ENCODE measurements at regions not wholly inside any gene's neighbourhood (a gene's known extent, or its start where the extent isn't known, plus 50 kb on each side); places are given as distances from the start of the nearest gene placed in this dataset.
"Not testable (repeated sequence)": the region's sequence is repeated elsewhere in the genome, so short reads cannot be mapped to it uniquely, and the experiment has no call there.

DNA sequence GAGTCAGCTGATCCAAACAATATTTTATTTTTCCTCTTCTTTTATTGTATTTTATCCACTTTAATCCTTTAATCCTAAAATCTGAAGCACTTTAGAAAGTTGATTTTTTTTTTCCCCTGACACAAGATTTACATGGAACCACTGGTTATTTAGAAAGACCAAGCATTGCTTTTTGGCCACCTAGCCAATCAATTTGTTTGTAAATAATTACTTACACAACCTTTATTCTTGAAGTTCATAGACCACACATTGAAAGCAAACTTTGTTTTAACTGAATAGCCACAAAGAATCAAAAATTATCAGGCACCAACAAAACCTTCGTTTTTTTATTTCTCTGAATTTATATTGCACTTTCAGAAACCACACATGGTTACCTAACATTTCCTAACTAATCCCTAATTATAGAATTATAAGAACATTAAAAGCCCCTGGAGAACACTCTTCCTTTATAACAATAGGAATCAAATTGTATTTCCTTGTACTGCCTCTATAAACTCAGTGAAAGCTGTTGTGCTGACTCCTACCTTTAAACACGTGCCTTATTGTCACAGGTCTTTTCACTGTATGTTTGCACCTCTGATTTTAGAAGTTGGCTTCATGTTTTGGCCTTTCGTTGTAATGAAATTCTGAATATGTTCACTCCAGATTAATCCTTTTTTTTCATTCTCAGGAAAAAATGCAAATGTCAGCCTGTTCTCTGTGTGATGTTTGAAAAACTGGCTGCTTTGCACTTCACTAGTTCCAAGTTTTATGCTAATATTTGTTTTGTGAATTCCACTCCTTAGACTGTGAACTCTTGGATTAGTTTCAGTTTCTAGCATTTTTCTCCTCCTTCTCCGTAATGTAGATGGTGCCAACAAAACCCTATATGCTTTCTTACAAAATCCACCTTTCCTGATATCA is 1511.9 kb downstream of the REEP3 start:
- no peak for DNase-seq (ENCODE audit: low read depth)
- no peak overlapping the region for H3K4me3 ChIP-seq (ENCODE audit: control insufficient read depth, low read depth, low read length)
- TF ChIP-seq, protein P1, sequence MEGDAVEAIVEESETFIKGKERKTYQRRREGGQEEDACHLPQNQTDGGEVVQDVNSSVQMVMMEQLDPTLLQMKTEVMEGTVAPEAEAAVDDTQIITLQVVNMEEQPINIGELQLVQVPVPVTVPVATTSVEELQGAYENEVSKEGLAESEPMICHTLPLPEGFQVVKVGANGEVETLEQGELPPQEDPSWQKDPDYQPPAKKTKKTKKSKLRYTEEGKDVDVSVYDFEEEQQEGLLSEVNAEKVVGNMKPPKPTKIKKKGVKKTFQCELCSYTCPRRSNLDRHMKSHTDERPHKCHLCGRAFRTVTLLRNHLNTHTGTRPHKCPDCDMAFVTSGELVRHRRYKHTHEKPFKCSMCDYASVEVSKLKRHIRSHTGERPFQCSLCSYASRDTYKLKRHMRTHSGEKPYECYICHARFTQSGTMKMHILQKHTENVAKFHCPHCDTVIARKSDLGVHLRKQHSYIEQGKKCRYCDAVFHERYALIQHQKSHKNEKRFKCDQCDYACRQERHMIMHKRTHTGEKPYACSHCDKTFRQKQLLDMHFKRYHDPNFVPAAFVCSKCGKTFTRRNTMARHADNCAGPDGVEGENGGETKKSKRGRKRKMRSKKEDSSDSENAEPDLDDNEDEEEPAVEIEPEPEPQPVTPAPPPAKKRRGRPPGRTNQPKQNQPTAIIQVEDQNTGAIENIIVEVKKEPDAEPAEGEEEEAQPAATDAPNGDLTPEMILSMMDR (conservative IDR thresholded peaks at IDR 0.05; ENCODE audit: control insufficient read depth, insufficient read depth, low read depth, low read length) = no peak

DNA sequence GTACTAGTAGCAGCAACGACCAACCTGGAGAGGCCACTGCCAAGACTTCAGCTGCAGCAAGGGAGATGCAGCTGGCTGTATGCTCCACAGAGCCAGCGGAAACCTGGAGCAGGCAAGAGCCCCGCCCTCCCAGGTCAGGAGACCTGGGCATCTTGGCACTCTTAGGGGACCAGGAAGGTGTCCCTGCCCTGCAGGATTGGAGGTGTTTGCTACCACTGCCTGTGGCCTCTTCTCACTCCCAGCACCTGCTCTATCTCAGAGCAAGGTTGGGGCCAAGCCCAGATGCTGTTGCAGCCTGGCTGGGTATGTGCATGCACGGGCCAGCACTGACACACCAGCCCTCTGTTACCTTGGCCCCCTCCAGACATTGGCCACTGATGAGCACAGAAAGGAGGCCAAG is 1512.8 kb downstream of the REEP3 start:
- TF ChIP-seq, protein P1 (conservative IDR thresholded peaks at IDR 0.05; ENCODE audit: control insufficient read depth, insufficient read depth, low read depth, low read length) = no peak
- H3K4me3 ChIP-seq (ENCODE audit: control insufficient read depth, low read depth, low read length) = no peak overlapping the region
- DNase-seq (ENCODE audit: low read depth) = no peak

DNA sequence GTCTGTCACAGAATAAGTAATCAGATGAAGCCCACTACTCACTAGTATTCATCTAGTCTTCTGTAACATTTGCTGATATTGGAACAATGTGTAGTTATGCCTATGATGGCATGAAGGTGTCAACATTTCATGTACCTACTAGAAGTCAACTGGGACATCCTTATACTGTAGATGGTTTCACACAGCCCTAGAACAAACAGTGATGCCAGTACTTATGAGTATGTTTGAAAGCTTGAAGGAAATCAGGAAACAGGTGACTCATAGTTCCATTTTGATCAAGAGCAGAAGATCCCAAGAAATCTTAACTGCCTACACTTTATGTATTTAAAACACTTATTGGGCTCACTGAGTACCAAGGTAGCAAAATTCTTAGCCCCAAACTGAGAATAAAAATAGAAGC is 1519.6 kb downstream of the REEP3 start:
- DNase-seq (ENCODE audit: low read depth) = no peak
- TF ChIP-seq, protein P1 (conservative IDR thresholded peaks at IDR 0.05; ENCODE audit: control insufficient read depth, insufficient read depth, low read depth, low read length) = no peak
- H3K4me3 ChIP-seq (ENCODE audit: control insufficient read depth, low read depth, low read length) = no peak overlapping the region

DNA sequence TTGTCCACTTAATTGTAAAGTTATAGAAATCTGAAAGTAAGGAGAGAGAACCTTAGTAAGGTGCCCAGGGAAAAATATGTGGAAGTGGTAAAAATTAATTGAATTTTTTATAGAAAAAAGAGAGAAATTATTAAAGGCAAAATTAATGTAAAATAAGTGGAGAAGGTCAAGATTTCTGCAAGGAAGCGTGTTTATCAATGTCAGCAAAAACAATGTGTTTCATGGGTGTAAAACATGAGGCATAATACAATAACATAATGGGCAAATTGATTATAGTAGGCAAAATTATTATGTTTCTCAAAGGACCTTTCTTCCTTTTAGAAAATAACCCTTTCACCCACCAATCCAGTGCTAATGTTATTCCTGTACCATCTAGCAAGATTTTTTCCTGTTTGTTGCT is 1520.1 kb downstream of the REEP3 start:
- DNase-seq (ENCODE audit: low read depth) = no peak
- TF ChIP-seq, protein P1 (conservative IDR thresholded peaks at IDR 0.05; ENCODE audit: control insufficient read depth, insufficient read depth, low read depth, low read length) = no peak
- H3K4me3 ChIP-seq (ENCODE audit: control insufficient read depth, low read depth, low read length) = no peak overlapping the region

DNA sequence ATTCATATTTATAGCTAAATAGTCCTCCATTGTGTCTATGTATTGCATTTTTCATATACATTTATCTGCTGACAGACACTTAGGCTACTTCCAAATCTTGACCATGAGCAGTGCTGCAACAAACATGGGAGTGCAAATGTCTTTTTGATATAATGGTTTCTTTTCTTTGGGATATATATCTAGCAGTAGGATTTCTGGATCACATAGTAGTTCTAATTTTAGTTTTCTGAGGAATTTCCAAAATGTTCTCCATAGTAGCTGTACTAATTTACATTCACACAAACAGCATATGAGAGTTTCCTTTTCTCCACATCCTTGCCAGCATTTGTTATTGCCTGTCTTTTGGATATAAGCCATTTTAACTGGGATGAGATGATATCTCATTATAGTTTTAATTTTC is 1521.3 kb downstream of the REEP3 start:
- TF ChIP-seq, protein P1 (conservative IDR thresholded peaks at IDR 0.05; ENCODE audit: control insufficient read depth, insufficient read depth, low read depth, low read length) = no peak
- no peak for DNase-seq (ENCODE audit: low read depth)
- H3K4me3 ChIP-seq (ENCODE audit: control insufficient read depth, low read depth, low read length) = no peak overlapping the region

DNA sequence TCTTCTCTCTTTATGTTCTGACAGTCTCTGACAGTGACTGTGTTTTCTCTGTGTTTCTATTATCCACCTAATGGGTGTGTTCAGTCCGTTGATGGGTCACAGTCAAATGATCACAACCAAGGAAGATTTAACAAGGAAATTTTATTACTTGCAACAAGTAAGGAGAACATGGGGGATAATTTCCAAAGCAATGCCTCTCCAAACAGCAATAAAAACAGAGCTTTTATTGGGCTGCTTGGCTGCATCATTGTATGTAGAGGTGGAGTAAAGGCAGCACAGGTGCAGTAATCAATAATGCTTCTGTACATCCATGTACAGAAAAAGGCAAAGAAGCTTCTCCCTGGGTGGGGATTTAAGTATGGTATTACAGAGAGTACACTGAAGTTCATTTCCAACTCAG is 1525.6 kb downstream of the REEP3 start:
- DNase-seq (ENCODE audit: low read depth) = no peak
- TF ChIP-seq, protein P1 (conservative IDR thresholded peaks at IDR 0.05; ENCODE audit: control insufficient read depth, insufficient read depth, low read depth, low read length) = no peak
- H3K4me3 ChIP-seq (ENCODE audit: control insufficient read depth, low read depth, low read length) = no peak overlapping the region

DNA sequence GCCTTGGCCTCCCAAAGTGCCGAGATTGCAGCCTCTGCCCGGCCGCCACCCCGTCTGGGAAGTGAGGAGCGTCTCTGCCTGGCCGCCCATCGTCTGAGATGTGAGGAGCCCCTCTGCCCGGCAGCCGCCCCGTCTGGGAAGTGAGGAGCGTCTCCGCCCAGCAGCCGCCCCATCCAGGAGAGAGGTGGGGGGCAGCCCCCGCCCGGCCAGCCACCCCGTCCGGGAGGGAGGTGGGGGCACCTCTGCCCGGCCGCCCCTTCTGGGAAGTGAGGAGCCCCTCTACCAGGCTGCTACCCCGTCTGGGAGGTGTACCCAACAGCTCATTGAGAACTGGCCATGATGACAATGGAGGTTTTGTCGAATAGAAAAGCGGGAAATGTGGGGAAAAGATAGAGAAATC is 1530.9 kb downstream of the REEP3 start:
- DNase-seq (ENCODE audit: low read depth); H3K4me3 ChIP-seq (ENCODE audit: control insufficient read depth, low read depth, low read length): not testable (repeated sequence)

DNA sequence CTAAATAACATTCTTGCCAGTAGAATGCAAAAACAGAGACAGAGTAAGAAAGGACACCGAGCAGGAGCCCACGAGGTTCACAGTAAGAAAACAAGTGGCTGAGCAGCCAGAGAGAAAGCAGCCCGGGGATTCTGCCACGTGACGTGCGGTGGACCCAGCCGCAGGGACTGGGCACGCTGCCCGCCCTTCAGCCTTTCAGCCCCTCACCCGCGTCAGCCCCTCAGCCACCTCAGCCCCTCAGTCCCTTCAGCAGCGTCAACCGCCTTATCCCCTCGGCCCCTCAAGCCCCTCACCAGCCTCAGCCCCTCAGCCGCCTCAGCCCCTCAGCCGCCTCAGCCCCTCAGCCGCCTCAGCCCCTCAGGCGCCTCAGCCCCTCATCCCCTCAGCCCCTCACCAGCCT is 1532.2 kb downstream of the REEP3 start:
- not testable (repeated sequence) for H3K4me3 ChIP-seq (ENCODE audit: control insufficient read depth, low read depth, low read length); DNase-seq (ENCODE audit: low read depth)

DNA sequence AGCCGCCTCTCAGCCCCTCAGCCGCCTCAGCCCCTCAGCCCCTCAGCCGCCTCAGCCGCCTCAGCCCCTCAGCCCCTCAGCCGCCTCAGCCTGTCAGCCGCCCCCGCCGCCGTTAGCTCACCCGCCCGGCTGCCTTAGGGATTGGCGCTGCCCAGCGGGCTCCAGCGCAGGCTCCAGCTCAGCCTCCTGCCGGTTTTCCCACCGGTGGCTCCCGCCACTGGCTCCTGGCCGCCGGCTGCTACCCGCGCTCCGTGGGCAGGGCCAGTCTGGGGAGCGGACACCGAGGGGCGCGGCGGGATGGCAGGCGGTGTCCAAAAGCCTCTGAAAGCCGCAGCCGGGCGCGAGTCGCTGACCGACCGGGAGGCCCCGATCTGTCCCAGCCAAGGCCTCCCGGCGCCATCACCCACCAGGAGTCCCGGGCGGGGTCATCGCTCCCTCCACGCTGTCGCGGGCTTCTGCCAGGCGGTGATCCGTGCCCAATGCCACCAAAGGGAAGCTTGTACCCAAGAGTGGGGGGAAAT is 1532.7 kb downstream of the REEP3 start:
- not testable (repeated sequence) for H3K4me3 ChIP-seq (ENCODE audit: control insufficient read depth, low read depth, low read length)

DNA sequence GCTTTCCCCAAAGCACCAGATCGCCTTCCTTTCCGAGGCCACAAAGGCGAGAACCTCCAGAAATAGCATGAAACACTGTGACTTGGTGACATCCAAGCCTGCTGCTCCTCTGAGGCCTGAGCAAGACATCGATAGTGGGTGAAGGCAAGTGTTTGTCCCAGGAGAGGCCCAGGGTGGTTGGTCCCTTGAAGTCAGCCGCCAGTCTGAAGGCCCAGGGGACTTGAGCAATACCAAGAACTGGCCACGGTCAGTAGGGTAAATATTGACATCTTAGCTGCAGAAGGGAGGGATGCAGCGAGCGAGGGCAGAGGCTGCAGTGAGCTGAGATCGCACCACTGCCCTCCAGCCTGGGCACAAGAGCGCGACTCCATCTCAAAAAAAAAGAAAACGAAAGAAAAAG is 1533.5 kb downstream of the REEP3 start:
- DNase-seq (ENCODE audit: low read depth) = not testable (repeated sequence)

More for the DNA sequence above, 1532.7 kb downstream of the REEP3 start:
- not testable (repeated sequence) for DNase-seq (ENCODE audit: low read depth)

More for the DNA sequence above, 1533.5 kb downstream of the REEP3 start:
- H3K4me3 ChIP-seq (ENCODE audit: control insufficient read depth, low read depth, low read length) = not testable (repeated sequence)

All from fibroblast of mammary gland (primary cell).